Hematopoietic multipotent progenitor cell treated with erythropoietin and hydrocortisone succinate and interleukin-3 and kit ligand, for 8 days (in vitro differentiated cells): ENCODE measurements at regions not wholly inside any gene's neighbourhood (a gene's known extent, or its start where the extent isn't known, plus 50 kb on each side); places are given as distances from the start of the nearest gene placed in this dataset.
"Not testable (repeated sequence)": the region's sequence is repeated elsewhere in the genome, so short reads cannot be mapped to it uniquely, and the experiment has no call there.

Source experiments
- DNase-seq: peaks from one replicate; pipeline ENCODE4 v3.0.0-alpha.2; 2015

DNA sequence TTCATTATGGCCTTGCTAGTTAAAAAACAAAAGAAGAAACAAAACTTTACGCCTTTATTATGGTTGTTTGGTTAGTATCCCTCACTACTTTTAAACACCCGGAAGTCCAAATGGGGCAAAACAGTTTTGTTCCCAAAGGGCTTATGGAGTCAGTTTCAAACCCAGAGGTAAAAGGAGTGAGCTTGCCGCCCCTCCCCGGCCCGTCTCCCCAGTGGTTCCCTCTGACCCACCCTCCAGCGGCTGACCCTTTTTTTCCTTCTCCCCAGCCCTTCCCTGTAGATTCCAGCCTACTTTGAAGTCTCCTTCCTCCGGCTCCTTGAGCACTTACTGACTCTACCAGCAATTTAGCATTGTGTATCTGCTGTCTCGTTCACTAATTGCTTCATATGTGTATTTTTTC, 209.2 kb downstream of the ICOS start:
- DNase-seq = no peak

DNA sequence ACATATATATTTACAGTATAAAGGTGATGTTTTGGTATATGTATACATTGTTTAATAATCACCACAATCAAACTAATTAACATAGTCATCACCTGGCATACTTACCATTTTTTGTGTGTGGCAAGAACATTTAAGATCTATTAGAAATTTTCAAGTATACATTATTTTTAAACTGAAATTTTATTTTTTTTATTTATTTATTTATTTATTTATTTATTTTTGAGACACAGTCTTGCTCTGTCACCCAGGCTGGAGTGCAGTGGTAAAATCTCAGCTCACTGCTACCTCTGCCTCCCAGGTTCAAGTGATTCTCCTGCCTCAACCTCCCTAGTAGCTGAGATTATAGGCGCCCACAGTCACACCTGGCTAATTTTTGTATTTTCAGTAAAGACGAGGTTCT, 210.5 kb downstream of the ICOS start:
- not testable (repeated sequence) for DNase-seq

DNA sequence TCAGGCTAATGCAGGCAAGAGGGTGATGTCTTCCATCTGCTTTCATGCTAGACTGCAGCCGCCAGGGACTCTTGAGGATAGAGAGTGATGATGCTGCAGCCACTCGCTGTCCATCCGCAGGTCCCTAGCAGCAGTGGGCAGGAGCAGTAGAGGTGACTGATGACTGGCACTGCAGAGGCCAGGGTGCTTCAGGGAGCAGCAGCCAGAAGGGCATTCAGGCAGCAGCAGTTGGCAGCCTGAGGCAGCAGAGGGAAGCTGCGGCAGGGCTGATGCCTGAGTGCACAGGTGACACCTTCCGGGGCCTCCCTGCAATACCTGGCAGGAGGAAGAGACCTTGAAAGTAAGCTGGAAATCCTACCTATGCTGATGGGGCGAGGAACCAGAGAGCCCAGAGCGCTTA, 214.2 kb downstream of the ICOS start:
- DNase-seq = no peak

DNA sequence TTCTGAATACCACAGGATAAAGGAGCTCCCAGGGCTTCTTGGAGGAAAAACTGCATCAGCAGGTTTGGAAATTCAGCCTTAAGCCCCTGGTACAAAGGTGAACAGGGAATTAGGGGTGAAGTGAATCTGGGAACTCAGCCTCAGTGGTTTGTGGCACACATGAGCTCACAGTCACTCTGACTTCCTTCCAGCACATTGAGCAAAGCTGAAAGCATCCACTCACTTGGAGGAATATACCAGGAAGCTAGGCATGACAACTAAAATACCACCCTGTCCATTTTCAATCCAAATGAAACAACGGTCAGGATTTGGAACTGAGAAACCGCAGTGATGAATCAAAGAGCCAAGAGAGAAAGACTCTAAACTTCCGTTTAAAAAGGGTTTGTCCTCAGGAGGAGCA, 216.1 kb downstream of the ICOS start:
- no peak for DNase-seq

DNA sequence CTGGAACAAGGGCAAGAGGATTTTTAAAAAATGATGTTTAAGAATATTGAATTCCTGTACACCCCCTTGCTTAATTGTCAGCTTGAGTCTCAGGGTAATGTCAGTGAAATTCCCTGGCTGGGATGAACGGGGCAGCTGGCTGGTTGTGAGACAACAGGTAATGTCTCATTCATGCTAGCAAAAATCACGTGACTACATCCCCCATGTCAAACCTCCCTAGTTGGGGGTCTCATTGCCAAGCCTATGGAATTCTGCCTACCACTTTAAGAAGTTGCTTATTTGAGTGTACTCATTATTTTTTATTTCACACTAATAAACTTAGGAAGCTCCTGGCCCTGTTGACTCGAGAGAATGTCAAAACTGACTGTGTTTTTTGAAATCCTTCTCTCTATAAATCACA, 218.3 kb downstream of the ICOS start:
- no peak for DNase-seq

DNA sequence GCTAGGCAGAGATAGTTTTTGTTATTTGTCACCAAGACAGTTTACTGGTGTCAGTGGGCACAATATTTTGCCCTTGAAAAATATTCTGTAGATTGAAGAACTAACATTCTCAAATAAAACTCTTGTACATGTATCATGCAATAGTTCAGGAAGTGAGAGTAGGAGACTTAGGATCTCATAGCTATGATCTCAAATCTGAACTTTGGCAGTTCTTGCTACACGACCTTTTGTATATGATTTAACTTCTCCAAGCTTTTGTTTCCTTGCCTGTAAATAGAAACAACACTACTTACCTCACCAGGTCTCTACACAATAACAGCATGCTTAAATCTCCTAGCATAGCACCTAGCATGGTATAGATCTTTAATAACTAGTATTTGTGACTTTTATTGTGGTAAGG, 219.9 kb downstream of the ICOS start:
- no peak for DNase-seq

DNA sequence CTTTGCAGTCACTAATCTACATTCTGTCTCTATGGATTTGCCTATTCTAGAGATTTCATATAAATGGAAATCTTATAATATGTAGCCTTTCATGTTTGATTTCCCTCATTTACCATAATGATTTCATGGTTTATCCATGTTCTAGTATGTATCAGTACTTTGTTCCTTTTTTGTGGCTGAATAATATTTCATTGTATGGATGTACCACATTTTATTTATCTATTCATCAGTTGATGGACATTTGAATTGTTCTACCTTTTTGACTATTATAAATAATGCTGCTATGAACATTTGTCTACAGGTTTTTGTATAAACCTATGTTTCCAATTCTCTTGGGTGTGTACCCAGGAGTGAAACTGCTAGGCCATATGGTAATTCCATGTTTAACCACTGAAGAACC, 221.1 kb downstream of the ICOS start:
- DNase-seq = no peak

DNA sequence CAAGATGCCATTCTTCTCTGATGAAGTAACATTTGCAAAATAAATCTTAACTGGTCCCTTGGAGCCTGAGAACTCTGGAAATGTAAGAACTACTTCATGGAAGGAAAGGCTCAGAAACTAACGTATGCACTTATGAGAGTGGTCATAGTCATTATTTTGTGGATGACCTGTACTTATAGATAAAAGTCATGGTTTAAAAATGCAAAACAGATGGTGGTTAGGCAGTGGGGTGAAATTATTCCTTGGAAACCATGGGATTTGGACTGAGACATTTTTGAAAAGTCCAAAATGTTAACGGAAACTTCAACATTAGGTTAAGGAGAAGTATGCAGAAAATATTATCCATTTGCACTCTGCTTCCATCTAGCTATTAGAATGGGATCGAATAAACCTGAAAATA, 223.0 kb downstream of the ICOS start:
- no peak for DNase-seq

DNA sequence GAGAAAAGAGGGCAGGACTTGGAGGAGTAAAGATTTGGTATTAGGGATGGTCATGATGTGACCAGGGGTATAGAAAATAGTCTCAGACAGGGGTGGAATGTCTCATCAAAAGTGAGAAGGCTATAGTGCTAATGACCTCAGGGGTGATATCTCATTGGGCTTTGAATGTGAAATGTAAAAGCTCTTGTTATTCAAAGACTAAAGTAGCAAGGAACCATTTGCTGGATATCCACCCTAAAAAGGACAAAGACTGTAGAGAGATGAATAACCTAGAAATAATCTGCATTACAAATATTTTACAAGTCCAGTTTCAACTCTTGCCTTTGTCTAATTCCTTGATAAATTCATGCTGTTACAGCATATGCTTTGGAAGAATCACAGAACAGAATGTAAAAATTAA, 224.4 kb downstream of the ICOS start:
- DNase-seq = no peak

DNA sequence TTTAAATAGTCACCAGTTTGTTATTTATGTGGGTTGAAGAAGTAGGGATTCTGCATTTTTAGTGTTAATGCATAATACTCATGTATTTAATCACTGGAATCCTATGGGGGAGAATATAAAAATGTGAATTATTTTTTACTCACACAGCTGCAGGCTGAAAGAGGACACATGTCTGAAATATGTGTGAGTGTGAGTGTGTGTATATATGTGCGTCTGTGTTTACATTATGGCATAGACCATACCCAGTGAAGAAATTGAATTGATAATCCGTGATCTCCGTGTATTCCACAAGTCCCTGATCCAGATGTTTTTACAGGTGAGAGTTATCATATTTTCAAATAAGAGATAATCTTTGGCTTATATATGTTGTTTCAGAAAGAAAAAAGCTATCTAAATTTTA, 225.3 kb downstream of the ICOS start:
- no peak for DNase-seq

DNA sequence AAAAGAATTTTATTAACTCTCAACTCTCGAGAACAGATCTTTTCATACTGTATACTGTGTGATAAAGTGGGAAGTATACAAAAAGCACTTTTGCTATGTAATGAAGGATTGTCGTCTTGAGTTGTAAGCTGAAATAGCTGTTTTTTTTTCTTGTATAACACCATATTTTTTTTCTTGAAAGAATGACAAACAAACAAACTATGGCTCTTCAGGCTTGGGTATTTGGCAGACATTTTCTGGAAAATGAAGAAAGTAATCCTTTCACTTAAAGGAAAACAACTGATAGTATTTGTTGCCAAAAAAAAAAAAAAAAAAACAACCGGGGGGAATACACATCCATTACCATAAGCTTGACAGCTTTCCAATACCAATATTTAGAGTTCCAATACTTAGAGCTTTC, 230.4 kb downstream of the ICOS start:
- no peak for DNase-seq

DNA sequence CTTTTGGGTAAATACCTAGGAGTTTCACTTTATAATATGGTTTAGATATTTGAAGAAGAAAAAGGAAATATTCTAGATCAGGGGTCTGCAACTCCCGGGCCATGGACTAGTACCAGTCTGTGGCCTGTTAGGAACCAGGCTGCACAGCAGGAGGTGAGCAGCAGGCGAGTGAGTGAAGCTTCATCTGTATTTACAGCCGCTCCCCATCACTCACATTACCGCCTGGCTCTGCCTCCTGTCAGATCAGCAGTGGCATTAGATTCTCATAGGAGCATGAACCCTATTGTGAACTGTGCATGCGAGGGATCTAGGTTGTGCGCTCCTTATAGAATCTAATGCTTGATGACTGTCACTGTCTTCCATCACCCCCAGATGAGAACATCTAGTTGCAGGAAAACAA, 231.1 kb downstream of the ICOS start:
- not testable (repeated sequence) for DNase-seq

DNA sequence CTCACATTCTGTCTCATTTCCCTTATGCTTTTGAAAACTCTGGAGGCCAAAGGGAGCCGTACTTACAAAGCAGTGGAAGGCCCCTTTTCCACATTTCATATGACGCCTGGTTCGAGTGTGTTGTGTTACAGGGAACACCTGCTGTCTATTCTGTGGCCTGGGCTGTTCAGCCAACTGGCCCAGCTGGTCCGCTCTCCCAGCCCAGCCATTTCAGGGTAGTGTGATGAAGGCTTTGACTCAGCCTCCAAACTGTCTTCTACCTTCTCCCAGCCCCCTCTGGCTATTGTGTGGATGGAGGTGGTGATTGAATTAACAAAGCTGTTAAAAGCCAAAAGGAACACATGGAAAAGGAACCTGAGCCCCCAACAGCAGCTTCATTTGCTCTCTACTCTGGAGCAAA, 233.8 kb downstream of the ICOS start:
- DNase-seq = no peak

DNA sequence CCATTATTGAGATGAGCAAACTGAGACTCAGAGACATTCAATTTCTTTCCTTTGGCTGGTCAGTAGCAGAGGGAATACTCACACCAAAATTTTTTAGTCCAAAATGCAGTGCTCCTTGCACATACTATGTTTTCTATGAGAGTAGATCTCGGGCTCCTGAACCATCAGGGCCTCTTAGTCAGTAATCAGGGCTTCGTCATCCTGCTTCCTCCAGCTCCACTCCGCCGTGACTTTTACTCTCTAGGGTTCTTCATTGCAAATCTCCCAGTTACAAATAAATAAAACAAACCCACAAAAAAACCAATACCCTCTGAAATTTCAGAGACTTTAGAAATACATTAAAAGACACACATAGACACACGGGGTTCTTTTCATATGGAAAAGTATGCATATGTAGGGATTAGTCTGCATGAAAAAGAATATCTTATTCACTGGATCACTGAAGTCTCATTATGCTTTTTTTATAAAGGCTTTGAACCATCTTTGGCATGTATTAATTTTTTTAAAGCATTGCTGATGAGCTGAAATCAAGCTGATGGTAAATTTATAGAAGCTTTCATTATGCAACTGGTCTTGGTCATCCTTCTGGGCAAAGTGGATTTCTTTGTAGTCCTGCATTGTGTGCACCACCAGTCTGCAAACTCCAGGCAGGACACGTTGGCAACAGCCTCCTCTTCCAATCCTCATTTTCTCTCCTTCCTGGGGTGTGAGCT, 235.0 kb downstream of the ICOS start:
- no peak for DNase-seq

DNA sequence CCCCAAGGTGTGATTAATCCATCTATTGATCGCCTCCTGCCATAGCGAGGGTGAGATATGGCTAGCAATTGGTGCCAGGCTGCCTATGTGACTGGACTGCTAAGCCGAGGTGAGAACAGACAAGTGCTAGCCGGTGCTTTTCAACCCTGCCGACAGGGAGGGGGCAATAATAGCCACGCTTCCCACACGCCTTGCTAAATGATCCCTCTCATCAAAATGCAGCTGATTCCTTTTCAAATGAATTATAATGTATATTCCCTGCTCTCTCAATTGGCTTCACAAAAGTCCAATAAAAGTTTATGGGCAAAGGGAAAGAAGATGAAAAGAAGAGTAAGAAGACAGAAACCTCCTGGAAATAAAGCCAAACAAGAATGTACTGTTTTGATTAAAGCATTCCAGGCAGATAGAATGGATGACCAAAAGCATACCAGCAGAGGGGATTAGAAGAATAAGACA, 235.6 kb downstream of the ICOS start:
- DNase-seq = no peak

DNA sequence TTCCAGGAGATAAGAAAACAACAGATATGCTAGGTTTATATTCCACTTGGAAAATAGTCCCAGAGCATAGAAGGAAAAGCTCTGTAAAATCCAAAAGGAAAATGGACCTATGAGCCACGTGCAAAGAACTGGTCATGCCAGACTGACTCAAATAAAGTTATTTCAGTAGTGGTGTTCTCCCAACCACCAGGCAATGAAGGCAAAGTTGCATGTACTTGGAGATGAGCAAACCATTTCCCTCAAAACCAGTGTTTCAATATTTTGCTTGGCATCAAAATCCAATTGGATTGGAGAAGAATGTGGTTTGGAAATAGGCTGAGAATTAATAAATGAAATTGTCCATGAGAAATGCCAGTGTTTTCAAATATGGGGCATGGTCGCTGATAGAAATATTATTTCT, 237.5 kb downstream of the ICOS start:
- DNase-seq = no peak

DNA sequence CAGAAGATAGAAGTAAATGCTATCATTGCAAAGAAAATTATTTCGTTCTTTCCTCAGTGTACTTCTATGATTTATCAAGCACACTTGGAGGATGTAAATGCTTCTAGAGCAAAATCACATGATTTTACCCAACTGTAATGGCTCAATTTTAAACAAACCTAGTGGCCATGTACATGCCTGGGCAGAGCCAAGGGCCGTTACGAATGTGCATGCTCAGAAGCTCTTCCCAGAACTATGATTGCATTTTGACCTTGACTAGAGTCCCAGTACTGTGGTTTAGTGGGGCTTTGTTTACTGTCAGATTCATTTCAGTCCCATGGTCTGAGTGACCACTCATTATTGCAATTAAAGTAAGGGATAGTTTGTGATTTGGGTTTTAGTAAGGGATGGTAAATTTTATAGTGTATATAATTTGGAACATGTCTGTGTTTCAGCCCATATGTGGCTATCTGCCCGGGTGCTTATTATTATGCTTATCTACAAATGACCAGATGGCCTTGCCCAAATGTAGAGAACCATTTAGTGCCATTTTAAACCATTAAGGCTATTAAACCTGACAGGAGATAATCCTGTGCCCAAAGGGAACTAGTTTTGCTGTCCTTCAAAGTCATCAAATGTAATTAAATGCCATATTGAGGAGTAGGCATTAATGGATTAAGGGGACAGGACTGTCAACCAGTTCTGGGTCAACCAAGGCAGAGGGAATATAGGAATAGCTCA, 239.1 kb downstream of the ICOS start:
- no peak for DNase-seq

DNA sequence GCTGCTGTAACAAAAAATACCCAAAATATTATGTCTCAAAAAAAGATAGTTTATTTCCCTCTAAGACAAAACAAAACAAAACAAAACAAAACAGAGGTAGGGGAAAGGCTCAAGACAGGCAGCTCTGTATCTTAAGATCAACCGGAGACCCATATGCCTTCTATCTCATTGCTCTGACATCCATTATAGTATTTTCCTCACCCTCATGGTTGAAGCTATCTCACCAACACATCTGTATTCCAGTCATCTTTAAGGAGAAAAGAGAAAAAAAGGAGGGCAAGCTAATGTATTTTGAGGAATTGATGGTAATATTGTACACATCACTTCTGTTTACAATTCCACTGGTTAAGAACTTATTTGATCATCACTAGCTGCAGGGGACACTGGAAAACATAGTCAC, 239.7 kb downstream of the ICOS start:
- DNase-seq = no peak

DNA sequence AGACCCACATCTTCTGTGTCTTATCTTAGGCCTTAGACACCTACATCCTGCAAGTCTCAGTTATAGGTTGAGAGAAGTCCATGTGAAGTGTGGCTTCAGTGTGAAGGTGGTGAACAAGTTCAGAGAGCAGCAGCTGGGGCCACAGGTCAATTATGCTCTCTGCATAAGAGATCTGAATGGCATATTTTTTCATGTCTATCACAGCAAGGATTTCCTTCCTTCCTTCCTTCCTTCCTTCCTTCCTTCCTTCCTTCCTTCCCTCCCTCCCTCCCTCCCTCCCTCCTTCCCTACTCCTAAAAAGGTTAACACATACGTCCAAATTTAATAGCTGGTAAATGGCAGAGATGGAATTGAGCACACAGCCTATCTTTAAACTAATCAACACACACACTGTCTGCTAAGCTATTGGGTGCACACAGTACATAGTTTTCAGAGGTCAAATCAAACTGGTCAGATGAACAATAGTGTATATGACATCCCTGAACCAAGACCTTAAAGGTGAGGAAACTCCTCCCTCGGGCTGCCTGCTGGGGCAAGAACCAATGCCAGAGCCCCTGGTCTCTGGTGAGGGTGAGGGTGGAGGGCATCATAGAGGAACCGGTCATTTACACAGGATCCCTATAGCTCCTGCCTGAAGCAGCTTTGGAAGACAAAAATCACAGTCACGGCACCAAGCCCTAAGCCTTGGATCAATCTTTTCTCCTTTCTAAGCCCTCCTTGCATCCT, 240.9 kb downstream of the ICOS start:
- no peak for DNase-seq

DNA sequence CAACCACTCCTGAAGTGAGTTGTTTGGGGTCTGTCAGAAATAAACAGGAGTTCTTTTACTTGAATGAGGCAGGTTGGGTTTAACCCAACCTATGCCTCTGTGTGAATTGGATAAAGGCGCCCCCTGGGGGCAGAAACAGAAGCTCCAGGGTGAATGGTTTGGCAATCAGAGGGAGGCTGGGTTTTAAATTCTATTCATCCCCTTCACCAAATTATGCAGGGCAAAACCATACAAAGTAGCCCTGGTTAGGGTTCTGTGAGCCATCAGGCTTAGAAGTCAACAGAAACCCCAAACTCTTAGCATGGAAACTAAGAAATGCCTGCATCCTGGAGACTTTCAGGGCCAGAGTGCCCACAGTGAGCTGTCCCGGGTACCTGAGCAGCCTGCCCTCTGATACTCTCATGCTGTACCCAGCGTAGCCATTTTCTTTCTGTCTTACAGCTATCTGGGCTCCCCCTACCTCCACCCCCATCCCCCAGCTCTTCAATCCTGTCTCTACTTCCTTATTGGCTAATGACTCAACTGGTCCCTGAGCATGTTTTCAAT, 241.5 kb downstream of the ICOS start:
- DNase-seq = peak; percentile 46

DNA sequence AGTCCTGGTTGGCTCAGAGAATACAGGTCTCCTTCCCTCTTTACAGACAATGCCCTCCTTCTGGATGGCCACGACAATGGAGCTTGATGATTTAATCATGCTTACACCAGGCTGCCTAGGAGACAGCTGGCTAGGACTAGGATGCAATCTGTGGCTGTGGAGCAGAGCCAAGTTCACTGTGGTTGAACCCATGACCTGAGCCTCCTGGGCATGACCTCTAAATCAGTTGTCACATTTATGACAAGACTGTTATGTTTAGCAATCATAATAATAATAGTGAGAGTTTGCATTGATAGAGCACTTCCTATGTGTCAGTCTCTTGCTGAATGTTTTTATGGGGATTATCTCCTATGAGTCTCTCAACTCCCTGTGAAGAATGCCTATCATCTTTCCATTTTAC, 244.1 kb downstream of the ICOS start:
- no peak for DNase-seq

DNA sequence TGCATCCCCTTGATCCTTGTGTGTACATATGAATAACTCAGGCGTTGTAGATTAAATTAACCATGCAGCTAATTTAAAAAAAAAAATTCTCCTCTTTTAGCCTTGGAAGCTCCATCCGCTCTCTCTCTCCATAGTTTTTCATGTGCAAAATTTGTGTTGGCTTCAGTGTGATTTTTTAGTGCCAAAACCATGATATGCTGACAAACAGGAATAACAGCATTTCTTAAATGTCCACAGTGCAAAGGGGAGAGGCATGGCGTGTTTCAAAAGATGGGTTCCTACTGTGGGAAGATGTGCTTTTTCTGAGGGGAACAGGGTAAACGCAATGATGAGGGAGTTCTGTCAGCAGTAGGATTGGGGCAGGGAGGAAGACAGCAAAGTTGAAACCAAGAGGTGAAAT, 247.0 kb downstream of the ICOS start:
- no peak for DNase-seq

DNA sequence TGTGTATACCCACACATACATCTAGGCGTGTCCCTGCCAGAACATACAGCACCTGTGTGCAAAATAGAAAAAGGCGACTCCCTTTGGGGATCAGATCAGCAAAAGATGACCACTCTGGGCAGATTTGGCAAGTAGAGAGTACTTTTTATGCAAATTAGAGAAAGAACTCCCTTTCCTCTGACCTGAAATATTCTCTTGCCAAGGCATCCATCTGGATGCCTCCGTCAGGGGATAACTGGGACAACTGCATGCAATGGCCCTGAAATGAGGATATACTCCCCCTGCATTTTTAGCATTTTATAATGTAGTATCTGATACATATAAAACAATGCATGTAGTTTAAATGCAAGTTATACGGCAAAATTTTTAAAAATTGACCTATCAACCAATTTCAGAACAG, 247.7 kb downstream of the ICOS start:
- DNase-seq = no peak
